ENCODE measurements at regions not wholly inside any gene's neighbourhood (a gene's known extent, or its start where the extent isn't known, plus 50 kb on each side); places are given as distances from the start of the nearest gene placed in this dataset.

DNA sequence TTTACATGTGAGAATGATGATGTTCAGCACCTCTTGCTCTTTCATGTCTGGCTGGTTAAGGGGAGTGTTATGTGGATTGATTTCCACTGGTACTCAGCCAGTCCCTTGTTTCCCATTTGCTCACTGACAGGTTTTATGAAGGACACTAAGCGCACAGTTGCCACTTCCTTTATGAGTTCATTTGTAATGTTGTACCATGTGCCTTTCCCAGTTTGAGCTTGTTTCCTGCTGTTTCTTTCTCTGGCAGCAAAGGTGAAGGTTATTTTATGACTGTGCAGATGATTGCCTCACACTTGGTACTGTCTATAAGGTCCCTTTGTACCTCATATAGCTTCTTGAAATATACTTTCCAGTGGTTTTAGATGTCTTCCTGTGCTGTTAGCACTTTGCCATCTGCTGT, 1700.5 kb upstream of the TMEFF2 start:
- H3K9me3 ChIP-seq: no peaks in the 10 kb centered on the region
- WGBS: 75% methylated on average over 1 of the region's 1 CpG
- TF ChIP-seq EP300 (IDR thresholded peaks at IDR 0.05): no peak
- TF ChIP-seq, protein P1, sequence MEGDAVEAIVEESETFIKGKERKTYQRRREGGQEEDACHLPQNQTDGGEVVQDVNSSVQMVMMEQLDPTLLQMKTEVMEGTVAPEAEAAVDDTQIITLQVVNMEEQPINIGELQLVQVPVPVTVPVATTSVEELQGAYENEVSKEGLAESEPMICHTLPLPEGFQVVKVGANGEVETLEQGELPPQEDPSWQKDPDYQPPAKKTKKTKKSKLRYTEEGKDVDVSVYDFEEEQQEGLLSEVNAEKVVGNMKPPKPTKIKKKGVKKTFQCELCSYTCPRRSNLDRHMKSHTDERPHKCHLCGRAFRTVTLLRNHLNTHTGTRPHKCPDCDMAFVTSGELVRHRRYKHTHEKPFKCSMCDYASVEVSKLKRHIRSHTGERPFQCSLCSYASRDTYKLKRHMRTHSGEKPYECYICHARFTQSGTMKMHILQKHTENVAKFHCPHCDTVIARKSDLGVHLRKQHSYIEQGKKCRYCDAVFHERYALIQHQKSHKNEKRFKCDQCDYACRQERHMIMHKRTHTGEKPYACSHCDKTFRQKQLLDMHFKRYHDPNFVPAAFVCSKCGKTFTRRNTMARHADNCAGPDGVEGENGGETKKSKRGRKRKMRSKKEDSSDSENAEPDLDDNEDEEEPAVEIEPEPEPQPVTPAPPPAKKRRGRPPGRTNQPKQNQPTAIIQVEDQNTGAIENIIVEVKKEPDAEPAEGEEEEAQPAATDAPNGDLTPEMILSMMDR (IDR thresholded peaks at IDR 0.05): no peak
- no peak for TF ChIP-seq POLR2A (IDR thresholded peaks at IDR 0.05)
- TF ChIP-seq POLR2AphosphoS5 (IDR thresholded peaks at IDR 0.05): no peak
- H3K27ac ChIP-seq: no peak overlapping the region
- no peaks in the 10 kb centered on the region for H3K27me3 ChIP-seq
- DNase-seq (ENCODE audit: low spot score in 2 of 2): no peak
- H3K4me1 ChIP-seq: no peaks in the 10 kb centered on the region
- no peak overlapping the region for H3K4me3 ChIP-seq
- H3K36me3 ChIP-seq: no peaks in the 10 kb centered on the region

DNA sequence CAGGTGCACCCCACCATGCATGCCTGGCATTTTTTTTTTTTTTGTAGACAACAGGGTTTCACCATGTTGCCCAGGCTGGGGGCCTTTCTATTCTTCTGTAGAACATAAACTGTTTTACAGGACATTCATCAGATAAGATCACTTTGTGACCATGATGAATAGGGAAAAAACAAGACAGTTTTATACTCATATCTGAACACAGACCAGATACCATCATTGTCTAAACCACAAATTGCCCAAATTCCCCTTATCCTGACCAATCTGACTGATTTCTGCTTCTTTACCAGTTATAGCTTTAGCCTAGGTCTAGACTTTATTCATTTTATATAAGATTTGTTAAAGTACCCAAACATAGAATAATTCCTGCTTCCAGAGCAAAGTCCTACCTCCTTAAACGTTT, 1699.3 kb upstream of the TMEFF2 start:
- no peaks in the 10 kb centered on the region for H3K4me1 ChIP-seq
- no peak overlapping the region for H3K4me3 ChIP-seq
- DNase-seq (ENCODE audit: low spot score in 2 of 2): no peak
- no peaks in the 10 kb centered on the region for H3K9me3 ChIP-seq
- TF ChIP-seq POLR2AphosphoS5 (IDR thresholded peaks at IDR 0.05): no peak
- no peak for TF ChIP-seq POLR2A (IDR thresholded peaks at IDR 0.05)
- no peak for TF ChIP-seq EP300 (IDR thresholded peaks at IDR 0.05)
- no peak overlapping the region for H3K27ac ChIP-seq
- 69% methylated on average over 1 of the region's 1 CpG for WGBS
- H3K36me3 ChIP-seq: no peaks in the 10 kb centered on the region
- H3K27me3 ChIP-seq: no peaks in the 10 kb centered on the region

DNA sequence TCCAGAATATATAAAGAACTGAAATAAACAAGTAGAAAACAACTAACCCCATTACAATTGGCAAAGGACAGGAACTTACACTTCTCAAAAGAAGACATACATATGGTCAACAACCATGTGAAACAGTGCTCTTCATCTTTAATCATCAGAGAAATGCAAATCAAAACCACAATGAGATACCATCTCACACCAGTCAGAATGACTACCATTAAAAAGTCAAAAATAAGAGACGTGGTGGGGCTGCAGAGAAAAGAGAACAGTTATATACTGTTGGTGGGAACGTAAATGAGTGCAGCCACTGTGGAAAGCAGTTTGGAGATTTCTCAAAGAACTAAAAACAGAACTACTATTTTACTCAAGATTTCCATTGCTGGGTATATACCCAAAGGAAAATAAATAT, 1696.3 kb upstream of the TMEFF2 start:
- no peak overlapping the region for H3K4me3 ChIP-seq
- no peaks in the 10 kb centered on the region for H3K36me3 ChIP-seq
- no peaks in the 10 kb centered on the region for H3K27me3 ChIP-seq
- TF ChIP-seq, protein P1 (IDR thresholded peaks at IDR 0.05): no peak
- TF ChIP-seq POLR2A (IDR thresholded peaks at IDR 0.05): no peak
- no peak for TF ChIP-seq EP300 (IDR thresholded peaks at IDR 0.05)
- TF ChIP-seq POLR2AphosphoS5 (IDR thresholded peaks at IDR 0.05): no peak
- H3K27ac ChIP-seq: no peak overlapping the region
- no peaks in the 10 kb centered on the region for H3K9me3 ChIP-seq
- H3K4me1 ChIP-seq: no peaks in the 10 kb centered on the region
- no peak for DNase-seq (ENCODE audit: low spot score in 2 of 2)
- 58% methylated on average over 2 of the region's 2 CpGs for WGBS

DNA sequence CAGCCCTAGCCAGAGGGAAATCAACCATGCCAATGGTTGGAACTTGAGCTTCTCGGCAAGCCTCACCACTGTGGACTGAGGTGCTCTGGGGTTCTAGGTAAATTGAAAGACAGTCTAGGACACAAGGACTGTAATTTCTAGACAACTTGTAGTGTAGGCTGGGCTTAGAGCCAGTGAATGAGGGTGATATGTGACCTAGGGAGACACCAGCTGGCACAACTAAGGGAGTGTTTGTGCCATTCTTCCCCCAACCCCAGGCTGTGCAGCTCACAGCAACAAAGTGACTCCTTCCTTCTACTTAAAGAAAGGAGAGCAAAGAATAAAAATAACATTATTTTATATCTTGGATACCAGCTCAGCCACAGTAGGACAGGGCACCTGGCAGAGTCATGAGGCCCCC, 1690.7 kb upstream of the TMEFF2 start:
- WGBS: 100% methylated on average over 1 of the region's 1 CpG

DNA sequence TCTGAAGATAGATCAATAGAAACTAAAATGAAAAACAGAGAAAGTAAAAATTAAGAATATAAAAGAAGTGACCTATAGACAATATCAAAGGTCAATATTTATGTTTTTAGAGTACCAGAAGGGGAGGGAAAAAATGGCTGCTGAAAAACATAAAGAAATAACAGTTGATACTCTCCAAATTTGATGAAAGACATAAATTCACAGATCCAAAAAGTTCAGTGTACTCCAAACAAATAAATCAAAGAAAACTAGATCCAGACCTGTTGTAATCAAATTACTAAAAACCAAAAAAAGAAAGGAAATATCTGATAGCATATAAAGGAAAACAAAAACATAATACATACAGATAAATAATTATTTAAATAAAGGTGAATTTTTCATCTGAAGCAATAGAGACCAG, 1689.1 kb upstream of the TMEFF2 start:
- Histone ChIP-seq H3K4me3 (no peak overlapping the region), H3K4me1 (no peaks in the 10 kb centered on the region), H3K9me3 (peaks cover 12% of the 10 kb centered on the region), H3K27ac (no peak overlapping the region), H3K27me3 (no peaks in the 10 kb centered on the region), H3K36me3 (no peaks in the 10 kb centered on the region)
- no peak for TF ChIP-seq POLR2A (IDR thresholded peaks at IDR 0.05)
- no peak for TF ChIP-seq EP300 (IDR thresholded peaks at IDR 0.05)
- TF ChIP-seq POLR2AphosphoS5 (IDR thresholded peaks at IDR 0.05): no peak
- TF ChIP-seq, protein P1 (IDR thresholded peaks at IDR 0.05): no peak
- no peak for DNase-seq (ENCODE audit: low spot score in 2 of 2)

More for the DNA sequence above, 1690.7 kb upstream of the TMEFF2 start:
- H3K27ac ChIP-seq: no peak overlapping the region
- TF ChIP-seq, protein P1 (IDR thresholded peaks at IDR 0.05): no peak
- TF ChIP-seq POLR2AphosphoS5 (IDR thresholded peaks at IDR 0.05) (no peak), POLR2A (IDR thresholded peaks at IDR 0.05) (no peak), EP300 (IDR thresholded peaks at IDR 0.05) (no peak)
- no peaks in the 10 kb centered on the region for H3K36me3 ChIP-seq
- no peaks in the 10 kb centered on the region for H3K27me3 ChIP-seq
- DNase-seq (ENCODE audit: low spot score in 2 of 2): no peak
- peaks cover 12% of the 10 kb centered on the region for H3K9me3 ChIP-seq
- no peak overlapping the region for H3K4me3 ChIP-seq
- H3K4me1 ChIP-seq: no peaks in the 10 kb centered on the region

DNA sequence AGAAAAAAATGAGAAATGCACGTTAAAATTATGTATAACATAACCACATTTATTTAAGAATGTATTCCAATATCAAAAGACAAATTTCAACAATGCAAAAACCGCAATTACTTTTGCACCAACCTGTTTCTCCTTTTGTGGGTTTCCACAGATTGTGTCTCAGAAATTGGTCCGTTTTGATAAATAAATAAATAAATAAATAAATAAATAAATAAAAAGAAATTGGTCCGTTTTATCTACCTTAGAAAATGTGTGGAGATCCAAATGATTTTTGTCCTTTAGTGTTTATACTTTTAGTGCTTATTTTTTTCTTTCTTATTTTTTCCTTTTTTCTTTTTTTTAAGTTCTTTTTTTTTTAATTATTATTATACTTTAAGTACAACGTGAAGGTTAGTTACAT, 1682.2 kb upstream of the TMEFF2 start:
- no peaks in the 10 kb centered on the region for H3K36me3 ChIP-seq
- H3K4me1 ChIP-seq: no peaks in the 10 kb centered on the region
- H3K9me3 ChIP-seq: no peaks in the 10 kb centered on the region
- H3K27me3 ChIP-seq: no peaks in the 10 kb centered on the region
- H3K27ac ChIP-seq: no peak overlapping the region
- no peak for TF ChIP-seq POLR2AphosphoS5 (IDR thresholded peaks at IDR 0.05)
- TF ChIP-seq, protein P1 (IDR thresholded peaks at IDR 0.05): no peak
- no peak for TF ChIP-seq POLR2A (IDR thresholded peaks at IDR 0.05)
- no peak for TF ChIP-seq EP300 (IDR thresholded peaks at IDR 0.05)
- no peak for DNase-seq (ENCODE audit: low spot score in 2 of 2)
- 84% methylated on average over 5 of the region's 5 CpGs for WGBS
- H3K4me3 ChIP-seq: no peak overlapping the region

All from suprapubic skin (tissue), 4 donors.